BLaER1 treated with 17β-estradiol and CSF1 and Interleukin-3, amounts not matched to agents 10 nM and 100 nM (cell line): ENCODE measurements at regions not wholly inside any gene's neighbourhood (a gene's known extent, or its start where the extent isn't known, plus 50 kb on each side); places are given as distances from the start of the nearest gene placed in this dataset.

ENCODE experiments used
- H3K27ac ChIP-seq, 11 experiments: shearing (Covaris generic); formaldehyde crosslinking; 2 replicates each; pipeline ENCODE4 v1.8.1; 2022
- H3K27me3 ChIP-seq, 11 experiments: shearing (Covaris generic); formaldehyde crosslinking; 2 replicates each; pipeline ENCODE4 v1.8.1; 2022
- H3K36me3 ChIP-seq, 11 experiments: shearing (Covaris generic); formaldehyde crosslinking; 2 replicates each; pipeline ENCODE4 v1.8.1; 2022
- H3K4me1 ChIP-seq, 10 experiments: shearing (Covaris generic); formaldehyde crosslinking; 2 replicates each; pipeline ENCODE4 v1.8.1; 2022
- H3K4me2 ChIP-seq, 11 experiments: shearing (Covaris generic); formaldehyde crosslinking; 2 replicates each; pipeline ENCODE4 v1.8.1; 2022
- H3K4me3 ChIP-seq, 10 experiments: shearing (Covaris generic); formaldehyde crosslinking; 2 replicates each; pipeline ENCODE4 v1.8.1; 2022
- H3K9ac ChIP-seq, 11 experiments: shearing (Covaris generic); formaldehyde crosslinking; 2 replicates each; pipeline ENCODE4 v1.8.1; 2022
- H3K9me3 ChIP-seq, 11 experiments: shearing (Covaris generic); formaldehyde crosslinking; replicated peaks in 1 of 11; 2 replicates each; pipeline ENCODE4 v1.8.1; 2022
- H4K20me1 ChIP-seq, 11 experiments: shearing (Covaris generic); formaldehyde crosslinking; 2 replicates each; pipeline ENCODE4 v1.8.1; 2022
- Cebpa-rat ChIP-seq, 11 experiments: shearing (Covaris generic); IDR thresholded peaks; 2 replicates each; pipeline ENCODE4 v1.8.1; 2022

GRCh38 chr3:35944926-35945710 lies 305.8 kb downstream of the ARPP21 start:
- TF ChIP-seq Cebpa-rat (IDR thresholded peaks at IDR 0.05): no peak
- H3K9ac ChIP-seq: no peak overlapping the region
- no peak overlapping the region for H3K27ac ChIP-seq

GRCh38 chr3:35946121-35946853 lies 307.0 kb downstream of the ARPP21 start:
- H3K9me3 ChIP-seq: no peaks in the 10 kb centered on the region
- H3K36me3 ChIP-seq: no peaks in the 10 kb centered on the region
- H3K27me3 ChIP-seq: no peaks in the 10 kb centered on the region
- no peak overlapping the region for H3K9ac ChIP-seq
- TF ChIP-seq Cebpa-rat (IDR thresholded peaks at IDR 0.05): no peak
- no peaks in the 10 kb centered on the region for H4K20me1 ChIP-seq
- no peak overlapping the region for H3K4me2 ChIP-seq
- H3K4me1 ChIP-seq: no peaks in the 10 kb centered on the region
- H3K4me3 ChIP-seq: no peak overlapping the region
- no peak overlapping the region for H3K27ac ChIP-seq

More at GRCh38 chr3:35944926-35945710, 305.8 kb downstream of the ARPP21 start:
- Histone ChIP-seq H3K4me3 (no peak overlapping the region), H4K20me1 (no peaks in the 10 kb centered on the region), H3K27me3 (no peaks in the 10 kb centered on the region), H3K9me3 (no peaks in the 10 kb centered on the region), H3K4me1 (no peaks in the 10 kb centered on the region), H3K4me2 (no peak overlapping the region), H3K36me3 (no peaks in the 10 kb centered on the region)

- H3K4me3 ChIP-seq: no peak overlapping the region
- no peaks in the 10 kb centered on the region for H3K27me3 ChIP-seq
- H3K4me2 ChIP-seq: no peak overlapping the region
- TF ChIP-seq Cebpa-rat (IDR thresholded peaks at IDR 0.05): no peak
- H3K4me1 ChIP-seq: no peaks in the 10 kb centered on the region
- H3K9ac ChIP-seq: no peak overlapping the region
- no peak overlapping the region for H3K27ac ChIP-seq
- H3K36me3 ChIP-seq: no peaks in the 10 kb centered on the region
- H4K20me1 ChIP-seq: no peaks in the 10 kb centered on the region
- no peaks in the 10 kb centered on the region for H3K9me3 ChIP-seq
Measured at GRCh38 chr3:35946854-35947515, 307.7 kb downstream of the ARPP21 start.

GRCh38 chr3:35950021-35950420 lies 310.7 kb downstream of the ARPP21 start:
- H4K20me1 ChIP-seq: no peaks in the 10 kb centered on the region
- no peak overlapping the region for H3K9ac ChIP-seq
- no peak overlapping the region for H3K27ac ChIP-seq
- no peaks in the 10 kb centered on the region for H3K4me1 ChIP-seq
- no peaks in the 10 kb centered on the region for H3K36me3 ChIP-seq
- H3K4me2 ChIP-seq: no peak overlapping the region
- no peaks in the 10 kb centered on the region for H3K9me3 ChIP-seq
- no peak for TF ChIP-seq Cebpa-rat (IDR thresholded peaks at IDR 0.05)
- H3K27me3 ChIP-seq: no peaks in the 10 kb centered on the region
- no peak overlapping the region for H3K4me3 ChIP-seq

- no peak overlapping the region for H3K4me3 ChIP-seq
- no peak overlapping the region for H3K9ac ChIP-seq
- no peak for TF ChIP-seq Cebpa-rat (IDR thresholded peaks at IDR 0.05)
- H3K27ac ChIP-seq: no peak overlapping the region
- H4K20me1 ChIP-seq: no peaks in the 10 kb centered on the region
- no peaks in the 10 kb centered on the region for H3K36me3 ChIP-seq
- peaks cover 0 to 7% (median 0%) of the 10 kb centered on the region in 11 experiments; a peak in 3 of 22 replicates for H3K9me3 ChIP-seq
- no peaks in the 10 kb centered on the region for H3K27me3 ChIP-seq
- no peak overlapping the region for H3K4me2 ChIP-seq
- H3K4me1 ChIP-seq: no peaks in the 10 kb centered on the region
Measured at GRCh38 chr3:35954413-35954812, 315.1 kb downstream of the ARPP21 start.

- H3K9me3 ChIP-seq: no peaks in the 10 kb centered on the region
- no peaks in the 10 kb centered on the region for H3K27me3 ChIP-seq
- no peak overlapping the region for H3K27ac ChIP-seq
- no peak overlapping the region for H3K4me2 ChIP-seq
- H3K4me3 ChIP-seq: no peak overlapping the region
- H3K4me1 ChIP-seq: peaks cover 4 to 24% (median 13%) of the 10 kb centered on the region in 10 experiments; a peak in 15 of 20 replicates
- TF ChIP-seq Cebpa-rat (IDR thresholded peaks at IDR 0.05): no peak
- no peaks in the 10 kb centered on the region for H3K36me3 ChIP-seq
- no peaks in the 10 kb centered on the region for H4K20me1 ChIP-seq
- H3K9ac ChIP-seq: no peak overlapping the region
Measured at GRCh38 chr3:35965908-35966307, 326.6 kb downstream of the ARPP21 start.

GRCh38 chr3:35966629-35967464 lies 327.5 kb downstream of the ARPP21 start:
- Histone ChIP-seq H3K27ac (no peak overlapping the region), H3K4me1 (peaks cover 4 to 24% (median 13%) of the 10 kb centered on the region in 10 experiments; a peak in 15 of 20 replicates), H3K9ac (no peak overlapping the region), H3K27me3 (no peaks in the 10 kb centered on the region), H3K36me3 (no peaks in the 10 kb centered on the region), H4K20me1 (no peaks in the 10 kb centered on the region), H3K4me2 (peak overlapping the region in 5 of 11 experiments; percentile 5 to 27 (median 16); a peak in 5 of 22 replicates), H3K4me3 (no peak overlapping the region), H3K9me3 (no peaks in the 10 kb centered on the region)
- no peak for TF ChIP-seq Cebpa-rat (IDR thresholded peaks at IDR 0.05)

GRCh38 chr3:35968043-35968622 lies 328.8 kb downstream of the ARPP21 start:
- no peaks in the 10 kb centered on the region for H3K36me3 ChIP-seq
- H3K27me3 ChIP-seq: no peaks in the 10 kb centered on the region
- H3K4me2 ChIP-seq: peak overlapping the region in 4 of 11 experiments; percentile 1 to 37 (median 4); a peak in 3 of 22 replicates
- no peak overlapping the region for H3K4me3 ChIP-seq
- no peak overlapping the region for H3K27ac ChIP-seq
- no peaks in the 10 kb centered on the region for H3K9me3 ChIP-seq
- no peak overlapping the region for H3K9ac ChIP-seq
- H3K4me1 ChIP-seq: peaks cover 4 to 24% (median 13%) of the 10 kb centered on the region in 10 experiments; a peak in 15 of 20 replicates
- H4K20me1 ChIP-seq: no peaks in the 10 kb centered on the region
- no peak for TF ChIP-seq Cebpa-rat (IDR thresholded peaks at IDR 0.05)
